DMS 273 (cell line): ENCODE measurements at regions not wholly inside any gene's neighbourhood (a gene's known extent, or its start where the extent isn't known, plus 50 kb on each side); places are given as distances from the start of the nearest gene placed in this dataset.
"Not testable (repeated sequence)": the region's sequence is repeated elsewhere in the genome, so short reads cannot be mapped to it uniquely, and the experiment has no call there.

ENCODE experiments used
- DNase-seq: peaks from one replicate; lab custom pipeline; 2025; ENCODE audit not compliant: unreplicated experiment; lab: John Stamatoyannopoulos, UW

GRCh38 chr3:174442302-174442682 is 416.8 kb upstream of the NAALADL2 start:
- DNase-seq: no peak

- DNase-seq: no peak
These were observed 414.7 kb upstream of the NAALADL2 start for GRCh38 chr3:174444391-174444790.

GRCh38 chr3:174457758-174458157 is 401.4 kb upstream of the NAALADL2 start:
- no peak for DNase-seq

- DNase-seq: no peak
These were observed 398.3 kb upstream of the NAALADL2 start for GRCh38 chr3:174460831-174461230.

- DNase-seq: no peak
These were observed 396.2 kb upstream of the NAALADL2 start for GRCh38 chr3:174462916-174463315.

GRCh38 chr3:174465177-174465576 is 394.0 kb upstream of the NAALADL2 start:
- no peak for DNase-seq

GRCh38 chr3:174466471-174467054 is 392.6 kb upstream of the NAALADL2 start:
- no peak for DNase-seq

- no peak for DNase-seq
These were observed 381.6 kb upstream of the NAALADL2 start for GRCh38 chr3:174477491-174477890.

GRCh38 chr3:174480767-174481166 is 378.4 kb upstream of the NAALADL2 start:
- DNase-seq: no peak

- DNase-seq: peak; percentile 39
These were observed 376.6 kb upstream of the NAALADL2 start for GRCh38 chr3:174482541-174482940.

GRCh38 chr3:174483254-174483653 is 375.9 kb upstream of the NAALADL2 start:
- DNase-seq: peak; percentile 39

- DNase-seq: not testable (repeated sequence)
These were observed 375.3 kb upstream of the NAALADL2 start for GRCh38 chr3:174483856-174484255.

GRCh38 chr3:174488527-174488926 is 370.6 kb upstream of the NAALADL2 start:
- DNase-seq: no peak

GRCh38 chr3:174495311-174495710 is 363.8 kb upstream of the NAALADL2 start:
- peak; percentile 16 for DNase-seq

GRCh38 chr3:174495928-174496327 is 363.2 kb upstream of the NAALADL2 start:
- no peak for DNase-seq

GRCh38 chr3:174498638-174499037 is 360.5 kb upstream of the NAALADL2 start:
- no peak for DNase-seq

GRCh38 chr3:174505266-174505665 is 353.9 kb upstream of the NAALADL2 start:
- DNase-seq: no peak

GRCh38 chr3:174524203-174524602 is 334.9 kb upstream of the NAALADL2 start:
- no peak for DNase-seq

GRCh38 chr3:174529298-174529697 is 329.8 kb upstream of the NAALADL2 start:
- no peak for DNase-seq

GRCh38 chr3:174531262-174531982 is 327.7 kb upstream of the NAALADL2 start:
- no peak for DNase-seq

- no peak for DNase-seq
These were observed 326.9 kb upstream of the NAALADL2 start for GRCh38 chr3:174532216-174532615.

GRCh38 chr3:174532776-174533175 is 326.4 kb upstream of the NAALADL2 start:
- no peak for DNase-seq

- no peak for DNase-seq
These were observed 325.8 kb upstream of the NAALADL2 start for GRCh38 chr3:174533286-174533685.
